K562 (cell line): ENCODE measurements at regions not wholly inside any gene's neighbourhood (a gene's known extent, or its start where the extent isn't known, plus 50 kb on each side); places are given as distances from the start of the nearest gene placed in this dataset.

Experiments
- CTCF ChIP-seq, 3 experiments: IDR thresholded peaks in 2 of 3; conservative IDR thresholded peaks in 1 of 3; 2 replicates each; pipeline ENCODE4 v1.5.1; 2011 to 2012; ENCODE audit warnings: low read length in 3 of 3, mild to moderate bottlenecking in 3 of 3, control low read depth in 2 of 3, improper control_type of control experiment in 1 of 3, inconsistent platforms in 1 of 3, low read depth in 1 of 3, mixed read lengths in 1 of 3, moderate library complexity in 1 of 3; ENCODE audit not compliant: insufficient read depth in 2 of 3
- FOXJ3 ChIP-seq: sonication (generic); formaldehyde crosslinking; IDR thresholded peaks from 2 replicates; pipeline ENCODE4 v1.4.0; 2020; ENCODE audit warnings: mild to moderate bottlenecking, missing genetic modification reagents
- HLTF ChIP-seq: fragments of 450-650 bp; IDR thresholded peaks from 2 replicates; pipeline ENCODE4 v1.6.1; 2016
- NONO ChIP-seq, 2 experiments: fragments of 200-400 bp in 1 of 2; fragments of 450-650 bp in 1 of 2; formaldehyde crosslinking in 1 of 2; IDR thresholded peaks; 2 replicates each; pipeline ENCODE4 v1.6.1; 2017; ENCODE audit warnings: low read depth in 2 of 2, mild to moderate bottlenecking in 2 of 2, moderate library complexity in 2 of 2, low read length in 1 of 2
- NR2C2 ChIP-seq, 2 experiments: fragments of 200-800 bp in 1 of 2; sonication (Bioruptor generic) in 1 of 2; sonication (generic) in 1 of 2; formaldehyde crosslinking in 1 of 2; IDR thresholded peaks; 2 replicates each; pipeline versions ENCODE4 v1.6.1 to v1.8.0; 2016 to 2022; ENCODE audit warnings: mild to moderate bottlenecking in 1 of 2, missing compliant biosample characterization in 1 of 2, missing genetic modification characterization in 1 of 2, missing genetic modification reagents in 1 of 2
- POLR2A ChIP-seq: fragments of 450-650 bp; conservative IDR thresholded peaks from 2 replicates; pipeline ENCODE4 v1.6.1; 2016
- REST ChIP-seq, 2 experiments: fragments of 450-650 bp; formaldehyde crosslinking in 1 of 2; IDR thresholded peaks; 2 replicates each; pipeline versions ENCODE4 v1.4.0 to v1.6.1; 2014 to 2020; ENCODE audit warnings: mild to moderate bottlenecking in 2 of 2, borderline replicate concordance in 1 of 2, low read depth in 1 of 2
- TAF7 ChIP-seq: fragments of 450-650 bp; IDR thresholded peaks from 2 replicates; pipeline ENCODE4 v1.6.1; 2016; ENCODE audit warnings: missing genetic modification characterization, missing compliant biosample characterization
- TARDBP ChIP-seq: fragments of 450-650 bp; IDR thresholded peaks from 2 replicates; pipeline ENCODE4 v1.6.1; 2016
- ZNF24 ChIP-seq: fragments of 450-650 bp; IDR thresholded peaks from 2 replicates; pipeline ENCODE4 v1.6.1; 2016
- ZNF263 ChIP-seq: sonication (generic); formaldehyde crosslinking; IDR thresholded peaks from 2 replicates; pipeline ENCODE4 v1.8.0; 2022; ENCODE audit warnings: mild to moderate bottlenecking, missing genetic modification reagents, borderline replicate concordance

- no peak for TF ChIP-seq REST (IDR thresholded peaks at IDR 0.05; ENCODE audit: borderline replicate concordance)
- TF ChIP-seq REST (CRISPR knock-in tag; IDR thresholded peaks at IDR 0.05; ENCODE audit: low read depth), result no peak
- TF ChIP-seq ZNF263 (CRISPR knock-in tag), result no peak
- no peak for TF ChIP-seq CTCF (IDR thresholded peaks at IDR 0.05 in 2 of 3, conservative IDR thresholded peaks at IDR 0.05 in 1 of 3; ENCODE audit: insufficient read depth in 2 of 3, low read depth in 1 of 3, low read length in 3 of 3)
- no peak for TF ChIP-seq HLTF
- TF ChIP-seq NONO (IDR thresholded peaks at IDR 0.05; ENCODE audit: low read depth in 2 of 2, low read length in 1 of 2), result no peak
- no peak for TF ChIP-seq TAF7 (tag)
- no peak for TF ChIP-seq POLR2A
- TF ChIP-seq ZNF24, result no peak
- no peak for TF ChIP-seq NR2C2 (CRISPR knock-in tag; IDR thresholded peaks at IDR 0.05)
- TF ChIP-seq NR2C2 (tag; IDR thresholded peaks at IDR 0.05), result no peak
- TF ChIP-seq FOXJ3 (CRISPR knock-in tag), result no peak
- TF ChIP-seq TARDBP, result no peak
These were observed 766.8 kb downstream of the IRX1 start for GRCh38 chr5:4362411-4362810.
